GM21717 (cell line): ENCODE measurements at regions not wholly inside any gene's neighbourhood (a gene's known extent, or its start where the extent isn't known, plus 50 kb on each side); places are given as distances from the start of the nearest gene placed in this dataset.
"Not testable (repeated sequence)": the region's sequence is repeated elsewhere in the genome, so short reads cannot be mapped to it uniquely, and the experiment has no call there.

Experiments
- ATAC-seq: cut with Tn5 transposase; IDR thresholded peaks from one replicate; pipeline ENCODE4 v1.9.1; 2021; ENCODE audit warnings: mild to moderate bottlenecking, moderate library complexity; ENCODE audit not compliant: unreplicated experiment

DNA sequence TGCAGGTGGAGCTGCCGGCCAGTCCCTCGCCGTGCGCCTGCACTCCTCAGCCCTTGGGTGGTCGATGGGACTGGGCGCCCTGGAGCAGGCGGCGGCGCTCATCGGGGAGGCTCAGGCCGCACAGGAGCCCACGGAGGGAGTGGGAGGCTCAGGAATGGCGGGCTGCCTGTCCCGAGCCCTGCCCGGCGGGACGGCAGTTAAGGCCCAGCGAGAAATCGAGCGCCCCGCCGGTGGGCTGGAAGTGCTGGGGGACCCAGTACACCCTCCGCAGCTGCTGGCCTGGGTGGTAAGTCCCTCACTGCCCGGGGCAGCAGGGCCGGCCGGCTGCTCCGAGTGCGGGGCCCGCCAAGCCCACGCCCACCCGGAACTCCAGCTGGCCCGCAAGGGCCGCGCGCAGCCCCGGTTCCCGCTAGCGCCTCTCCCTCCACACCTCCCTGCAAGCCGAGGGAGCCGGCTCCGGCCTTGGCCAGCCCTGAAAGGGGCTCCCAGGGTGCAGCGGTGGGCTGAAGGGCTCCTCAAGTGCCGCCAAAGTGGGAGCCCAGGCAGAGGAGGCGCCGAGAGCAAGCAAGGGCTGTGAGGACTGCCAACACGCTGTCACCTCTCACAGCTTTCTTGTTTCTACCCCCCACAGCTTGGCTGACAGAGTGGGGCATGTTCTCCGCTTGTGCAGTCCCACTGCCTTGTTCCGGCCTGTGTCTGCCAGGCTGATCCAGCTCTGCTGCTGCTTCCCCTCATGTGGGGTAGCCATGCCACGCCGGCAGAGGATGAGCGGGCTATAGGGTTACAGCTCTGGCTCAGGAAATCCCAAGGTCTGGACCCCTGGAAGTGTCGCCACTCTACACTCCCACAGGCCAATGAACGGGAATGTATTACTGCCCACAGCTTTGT is 886.7 kb downstream of the FAT4 start:
- not testable (repeated sequence) for ATAC-seq

GRCh38 chr4:126202226-126202625 is 887.5 kb downstream of the FAT4 start:
- no peak for ATAC-seq

- no peak for ATAC-seq
Measured at GRCh38 chr4:126207910-126208309, 893.2 kb downstream of the FAT4 start.

DNA sequence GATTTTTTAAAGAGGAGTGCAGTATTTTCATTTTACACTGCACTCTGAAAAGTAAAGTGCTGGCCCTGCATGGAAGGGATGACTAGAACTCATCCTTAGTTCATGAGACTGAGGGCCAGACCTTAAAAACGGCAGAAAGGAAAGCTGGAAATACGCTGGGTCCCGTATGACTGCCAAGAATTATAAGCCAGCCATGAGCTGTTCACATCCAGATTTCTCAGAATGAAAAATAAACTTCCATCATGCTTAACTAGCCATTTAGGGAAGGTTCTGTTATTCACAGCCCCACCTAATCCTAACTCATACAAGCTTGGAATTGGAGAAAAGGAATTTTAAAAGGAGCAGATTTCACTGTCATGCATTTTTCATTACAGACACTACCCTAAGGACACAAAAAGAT is 894.4 kb downstream of the FAT4 start:
- no peak for ATAC-seq

- no peak for ATAC-seq
Measured at GRCh38 chr4:126213996-126214395, 899.2 kb downstream of the FAT4 start.

DNA sequence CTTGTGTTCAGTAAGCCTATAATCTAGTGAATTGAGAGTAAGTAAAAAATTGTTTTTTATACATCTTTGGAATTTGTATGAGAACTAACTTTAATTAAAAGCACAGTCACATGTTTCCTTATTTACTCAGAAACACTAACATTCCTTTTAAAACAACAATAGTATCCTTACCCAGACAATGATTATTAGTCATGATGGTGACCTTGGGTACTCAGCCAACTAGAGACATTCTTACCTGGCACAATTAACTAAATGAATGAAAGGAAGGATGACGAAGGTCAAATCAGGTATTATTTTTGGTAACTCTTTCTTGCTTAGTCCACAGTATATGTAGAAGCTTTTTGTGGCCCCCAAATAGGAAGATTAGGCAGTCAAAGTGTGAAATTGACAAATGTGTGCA is 901.0 kb downstream of the FAT4 start:
- no peak for ATAC-seq

DNA sequence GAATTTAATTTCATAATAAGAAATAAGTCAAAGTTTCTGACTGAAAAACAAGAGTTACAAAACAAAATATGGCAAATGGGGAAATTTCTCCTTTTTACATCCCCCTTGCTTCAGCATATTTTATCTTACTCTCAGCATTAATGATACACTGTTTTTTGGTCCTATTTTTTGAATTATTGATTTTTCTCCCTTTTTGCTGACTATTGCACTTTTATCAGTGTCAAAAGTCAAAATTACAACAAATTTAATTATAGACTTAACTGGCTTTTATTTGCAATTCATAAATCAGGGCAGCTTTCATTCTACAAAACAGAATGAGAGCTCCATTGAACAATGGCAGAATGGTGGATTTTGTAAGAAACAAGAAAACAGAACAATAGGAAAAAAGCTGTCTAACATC is 901.9 kb downstream of the FAT4 start:
- ATAC-seq: no peak

GRCh38 chr4:126221282-126221681 is 906.5 kb downstream of the FAT4 start:
- no peak for ATAC-seq

GRCh38 chr4:126221717-126222340 is 907.1 kb downstream of the FAT4 start:
- no peak for ATAC-seq

- ATAC-seq: no peak
Measured at GRCh38 chr4:126223784-126224407, 909.1 kb downstream of the FAT4 start.

DNA sequence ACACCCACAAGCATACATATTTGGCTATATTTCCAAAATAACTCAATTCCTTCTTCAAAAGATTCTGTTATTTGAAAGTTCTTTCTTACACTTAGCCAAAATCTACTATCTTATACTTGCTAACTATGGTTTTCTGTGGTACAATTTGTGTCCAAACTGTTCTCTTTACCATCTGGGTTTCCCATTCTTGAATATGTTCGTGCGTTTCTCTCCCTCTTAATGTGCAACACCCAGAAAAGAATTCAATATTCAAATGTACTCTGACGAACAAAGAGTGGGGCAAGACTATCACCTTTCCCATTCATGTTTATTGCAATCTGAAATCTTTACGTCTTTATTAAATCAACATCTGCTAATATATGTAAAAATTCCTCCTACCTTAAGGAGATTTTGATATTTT is 912.7 kb downstream of the FAT4 start:
- ATAC-seq: no peak

DNA sequence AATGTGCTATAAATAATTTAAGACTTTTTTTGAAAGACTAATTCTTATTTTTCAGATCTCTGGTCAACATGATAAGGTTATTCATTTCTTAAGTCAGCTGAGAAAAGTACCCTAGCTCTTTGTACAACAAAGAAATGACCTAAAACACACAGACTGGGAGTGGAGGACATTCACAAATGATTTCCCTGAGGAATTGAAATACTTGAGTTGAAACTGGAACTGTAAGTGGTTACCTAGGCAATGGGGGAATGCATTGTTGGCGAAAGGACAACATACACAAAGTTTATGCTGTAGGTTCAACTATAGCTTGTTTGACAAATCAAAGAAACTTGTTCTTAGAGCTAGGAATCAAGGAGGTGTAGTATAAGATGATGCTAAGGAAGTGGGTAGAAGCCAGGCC is 915.5 kb downstream of the FAT4 start:
- ATAC-seq: no peak

DNA sequence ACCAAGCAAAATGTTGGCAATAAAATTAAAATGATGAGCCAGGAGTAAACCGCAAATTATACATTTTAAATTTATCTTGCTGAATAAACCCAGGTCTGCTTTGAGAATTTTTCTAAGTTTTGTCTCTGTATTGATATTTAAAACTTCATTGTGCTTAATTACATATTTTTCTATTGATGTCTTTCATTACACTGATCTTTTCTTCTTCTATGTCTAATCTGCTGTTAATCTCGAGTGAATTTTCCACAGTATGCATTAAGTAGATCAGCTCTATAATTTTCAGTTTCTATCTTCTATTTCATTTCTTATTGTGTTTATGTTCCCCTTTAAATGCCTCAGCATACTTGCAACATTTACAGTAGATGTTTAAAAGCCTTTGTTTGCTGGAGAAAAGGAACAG is 918.7 kb downstream of the FAT4 start:
- ATAC-seq: no peak

- ATAC-seq: no peak
Measured at GRCh38 chr4:126238013-126238412, 923.3 kb downstream of the FAT4 start.

DNA sequence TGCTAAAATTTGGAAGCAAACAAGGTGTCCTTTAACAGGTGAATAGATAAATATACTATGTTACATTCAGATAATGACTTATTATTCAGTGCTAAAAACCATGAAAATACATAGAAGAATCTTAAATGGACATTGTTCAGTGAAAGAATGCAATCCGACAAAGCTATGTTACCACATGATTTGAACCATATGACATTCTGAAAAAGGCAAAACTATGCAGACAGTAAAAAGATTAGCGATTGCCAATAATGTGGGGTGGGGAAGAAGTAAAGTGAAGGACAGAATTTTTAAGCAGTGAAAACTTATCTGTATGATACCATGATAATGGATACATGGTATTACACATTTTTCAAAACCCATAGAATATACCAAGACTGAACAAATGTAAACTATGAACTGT is 926.9 kb downstream of the FAT4 start:
- no peak for ATAC-seq

- no peak for ATAC-seq
Measured at GRCh38 chr4:126242679-126243390, 928.1 kb downstream of the FAT4 start.

DNA sequence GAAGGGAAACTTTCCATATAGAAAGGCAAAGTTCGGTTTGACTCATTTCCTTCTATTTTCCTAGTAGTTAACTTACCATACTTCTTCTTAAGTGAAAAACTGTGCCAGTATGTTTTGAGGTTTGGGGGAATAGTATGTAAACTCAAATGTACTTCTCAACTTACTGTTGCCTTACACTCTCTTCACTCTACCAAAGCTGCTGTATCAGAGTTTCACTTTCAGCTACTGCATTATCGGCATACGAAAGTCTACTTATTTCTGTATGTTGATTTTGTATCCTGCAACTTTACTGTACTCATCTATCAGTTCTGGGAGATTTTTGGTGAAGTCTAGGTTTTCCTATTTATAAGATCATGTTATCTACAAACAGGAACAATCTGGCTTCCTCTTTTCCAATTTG is 932.7 kb downstream of the FAT4 start:
- ATAC-seq: no peak

- ATAC-seq: no peak
Measured at GRCh38 chr4:126250006-126250405, 935.3 kb downstream of the FAT4 start.

- ATAC-seq: no peak
Measured at GRCh38 chr4:126251169-126251568, 936.4 kb downstream of the FAT4 start.

DNA sequence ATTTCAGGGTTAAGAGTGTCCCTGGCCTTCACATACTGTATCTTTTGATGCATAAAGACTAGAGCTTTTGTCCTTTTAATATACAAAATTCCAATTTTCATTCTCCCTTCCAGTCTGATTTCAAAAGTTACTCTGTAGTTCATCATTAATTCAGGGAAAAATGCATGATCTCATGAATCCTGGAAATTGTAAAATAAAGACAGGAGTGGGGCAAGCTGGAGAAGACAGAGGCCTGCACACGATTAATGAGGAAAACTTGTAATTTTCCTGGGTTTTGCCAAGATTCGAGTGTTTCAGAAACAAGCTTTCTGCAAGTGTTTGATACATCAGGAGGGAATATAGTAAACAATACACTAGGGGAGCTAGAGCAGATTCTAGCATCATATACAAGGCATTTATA is 947.9 kb downstream of the FAT4 start:
- no peak for ATAC-seq

DNA sequence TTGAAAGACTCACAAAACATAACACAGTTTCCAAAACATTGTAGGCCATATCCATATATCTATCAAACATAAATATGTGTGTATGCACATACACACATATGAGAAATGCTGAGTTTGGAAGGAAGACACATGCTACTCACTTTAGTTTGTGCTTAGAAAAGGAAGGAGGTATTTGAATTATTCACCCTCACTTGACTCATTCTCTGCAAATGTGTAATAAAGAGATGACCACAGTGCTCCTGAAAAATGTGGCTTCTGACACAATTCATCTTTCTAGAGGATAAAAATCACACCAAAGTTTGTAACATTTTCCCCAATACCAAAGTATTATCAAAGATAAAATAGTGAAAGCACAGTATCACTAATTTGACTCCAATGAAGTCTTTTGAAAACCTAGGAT is 950.1 kb downstream of the FAT4 start:
- no peak for ATAC-seq
